GM06990 (cell line): ENCODE measurements at regions not wholly inside any gene's neighbourhood (a gene's known extent, or its start where the extent isn't known, plus 50 kb on each side); places are given as distances from the start of the nearest gene placed in this dataset.
"Not testable (repeated sequence)": the region's sequence is repeated elsewhere in the genome, so short reads cannot be mapped to it uniquely, and the experiment has no call there.

Source experiments
- DNase-seq: peaks from one replicate; pipeline ENCODE4 v3.0.0-alpha.2; 2011; ENCODE audit not compliant: insufficient read length; ENCODE audit errors: extremely low read depth
- H3K27me3 ChIP-seq: replicated peaks from 2 replicates; pipeline ENCODE4 v1.6.0; 2011; ENCODE audit warnings: low read length; ENCODE audit not compliant: control insufficient read depth, insufficient read depth
- H3K36me3 ChIP-seq: 2 replicates; pipeline ENCODE4 v1.5.1; 2011; ENCODE audit warnings: low read length; ENCODE audit not compliant: control insufficient read depth, insufficient read depth
- H3K4me3 ChIP-seq: replicated peaks from 2 replicates; pipeline ENCODE4 v1.5.1; 2011; ENCODE audit warnings: low read depth, mild to moderate bottlenecking, control low read depth, low read length
- TF ChIP-seq, protein P1 (sequence below): IDR thresholded peaks from 2 replicates; pipeline ENCODE4 v1.5.1; 2011; ENCODE audit warnings: low read length, control low read depth, mild to moderate bottlenecking, inconsistent platforms; ENCODE audit not compliant: insufficient read depth, poor library complexity, severe bottlenecking

DNA sequence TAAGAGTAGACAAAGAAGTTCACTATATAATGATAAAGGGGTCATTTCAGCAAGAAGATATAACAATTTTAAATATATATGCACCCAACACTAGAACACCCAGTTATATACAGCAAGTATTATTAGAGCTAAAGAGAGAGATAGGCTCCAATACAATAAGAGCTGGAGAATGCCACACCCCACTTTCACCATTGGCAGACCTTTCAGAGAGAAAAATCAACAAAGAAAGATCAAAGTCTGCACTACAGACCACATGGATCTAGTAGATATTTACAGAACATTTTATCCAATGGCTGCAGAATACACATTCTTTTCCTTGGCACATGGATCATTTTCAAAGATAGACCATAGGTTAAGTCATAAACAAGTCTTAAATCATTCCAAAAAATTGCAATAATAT, 479.7 kb upstream of the DIAPH2 start:
- Histone ChIP-seq H3K4me3 (no peak overlapping the region), H3K36me3 (no peaks in the 10 kb centered on the region), H3K27me3 (no peaks in the 10 kb centered on the region)
- DNase-seq, result no peak
- TF ChIP-seq, protein P1, sequence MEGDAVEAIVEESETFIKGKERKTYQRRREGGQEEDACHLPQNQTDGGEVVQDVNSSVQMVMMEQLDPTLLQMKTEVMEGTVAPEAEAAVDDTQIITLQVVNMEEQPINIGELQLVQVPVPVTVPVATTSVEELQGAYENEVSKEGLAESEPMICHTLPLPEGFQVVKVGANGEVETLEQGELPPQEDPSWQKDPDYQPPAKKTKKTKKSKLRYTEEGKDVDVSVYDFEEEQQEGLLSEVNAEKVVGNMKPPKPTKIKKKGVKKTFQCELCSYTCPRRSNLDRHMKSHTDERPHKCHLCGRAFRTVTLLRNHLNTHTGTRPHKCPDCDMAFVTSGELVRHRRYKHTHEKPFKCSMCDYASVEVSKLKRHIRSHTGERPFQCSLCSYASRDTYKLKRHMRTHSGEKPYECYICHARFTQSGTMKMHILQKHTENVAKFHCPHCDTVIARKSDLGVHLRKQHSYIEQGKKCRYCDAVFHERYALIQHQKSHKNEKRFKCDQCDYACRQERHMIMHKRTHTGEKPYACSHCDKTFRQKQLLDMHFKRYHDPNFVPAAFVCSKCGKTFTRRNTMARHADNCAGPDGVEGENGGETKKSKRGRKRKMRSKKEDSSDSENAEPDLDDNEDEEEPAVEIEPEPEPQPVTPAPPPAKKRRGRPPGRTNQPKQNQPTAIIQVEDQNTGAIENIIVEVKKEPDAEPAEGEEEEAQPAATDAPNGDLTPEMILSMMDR, result no peak

DNA sequence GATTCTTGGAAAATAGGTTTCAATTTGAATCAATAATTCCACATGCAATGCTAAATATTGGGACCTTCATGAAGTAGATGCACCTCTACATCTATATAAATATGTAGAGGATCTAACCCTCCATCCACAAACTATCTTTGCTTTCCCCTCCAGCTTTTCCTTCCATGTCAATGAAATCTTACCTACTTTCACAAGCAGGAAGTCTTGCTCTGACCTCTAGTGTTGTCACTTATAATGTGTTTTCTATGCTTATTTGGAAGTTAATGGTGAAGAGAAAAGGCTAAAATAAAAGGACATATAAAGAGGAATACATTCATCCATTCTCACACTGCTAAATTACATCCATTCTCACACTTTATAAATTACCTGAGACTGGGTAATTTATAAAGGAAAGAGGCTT, 472.7 kb upstream of the DIAPH2 start:
- Histone ChIP-seq H3K36me3 (no peaks in the 10 kb centered on the region), H3K27me3 (no peaks in the 10 kb centered on the region), H3K4me3 (no peak overlapping the region)
- no peak for DNase-seq
- TF ChIP-seq, protein P1, result no peak

DNA sequence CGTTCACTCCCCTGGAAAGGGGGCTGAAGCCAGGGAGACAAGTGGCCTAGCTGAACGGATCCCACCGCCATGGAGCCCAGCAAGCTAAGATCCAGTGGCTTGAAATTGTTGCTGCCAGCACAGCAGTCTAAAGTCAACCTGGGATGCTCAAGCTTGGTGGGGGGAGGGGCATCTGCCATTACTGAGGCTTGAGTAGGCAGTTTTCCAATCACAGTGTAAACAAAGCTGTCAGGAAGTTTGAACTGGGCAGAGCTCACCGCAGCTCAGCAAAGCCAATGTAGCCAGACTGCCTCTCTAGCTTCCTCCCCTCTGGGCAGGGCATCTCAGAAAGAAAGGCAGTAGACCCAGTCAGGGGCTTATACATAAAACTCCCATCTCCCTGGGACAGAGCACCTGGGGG, 470.0 kb upstream of the DIAPH2 start:
- H3K27me3 ChIP-seq, H3K4me3 ChIP-seq, DNase-seq, H3K36me3 ChIP-seq: not testable (repeated sequence)

DNA sequence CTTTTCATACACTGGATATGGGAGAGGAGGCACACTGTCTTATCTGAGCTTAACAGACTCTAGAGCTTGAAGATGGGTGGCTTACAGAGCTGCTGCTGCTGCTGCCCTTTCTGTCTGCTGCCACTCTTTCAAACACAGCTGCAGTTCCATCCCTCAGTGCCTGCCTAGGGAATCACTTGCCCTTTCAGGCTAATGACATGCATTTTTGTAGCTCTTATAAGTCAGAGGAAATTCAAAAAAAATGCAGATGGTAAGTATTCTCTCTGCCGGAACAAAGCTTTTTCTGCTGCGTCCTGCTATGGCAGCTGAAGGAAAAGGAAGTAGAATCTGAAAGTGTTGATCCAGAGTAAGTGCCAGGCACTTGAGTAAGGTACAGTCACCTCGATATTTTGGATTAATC, 460.4 kb upstream of the DIAPH2 start:
- Histone ChIP-seq H3K36me3 (no peaks in the 10 kb centered on the region), H3K4me3 (no peak overlapping the region), H3K27me3 (no peaks in the 10 kb centered on the region)
- TF ChIP-seq, protein P1, result no peak
- DNase-seq, result no peak

DNA sequence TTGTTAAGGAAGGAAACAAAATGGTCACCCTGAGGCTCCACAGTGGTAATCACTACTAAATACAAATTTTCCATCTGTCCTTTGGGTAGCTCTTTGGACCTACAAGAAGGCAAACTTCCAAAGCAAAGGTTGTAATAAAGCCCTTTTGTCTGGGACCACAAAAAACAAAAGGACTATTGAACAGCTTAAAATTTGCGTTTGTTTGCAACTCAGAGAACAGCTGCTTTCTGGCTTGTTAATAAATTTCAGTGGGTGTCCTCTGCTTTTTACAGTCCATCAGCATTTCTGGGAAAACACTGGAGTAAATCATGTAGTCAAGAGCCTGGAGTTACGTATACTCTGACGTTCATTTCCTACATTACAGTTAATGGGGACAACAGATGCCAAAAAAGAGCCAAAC, 439.7 kb upstream of the DIAPH2 start:
- no peaks in the 10 kb centered on the region for H3K36me3 ChIP-seq
- no peak for DNase-seq
- H3K4me3 ChIP-seq, result no peak overlapping the region
- TF ChIP-seq, protein P1, result no peak
- H3K27me3 ChIP-seq, result no peaks in the 10 kb centered on the region

DNA sequence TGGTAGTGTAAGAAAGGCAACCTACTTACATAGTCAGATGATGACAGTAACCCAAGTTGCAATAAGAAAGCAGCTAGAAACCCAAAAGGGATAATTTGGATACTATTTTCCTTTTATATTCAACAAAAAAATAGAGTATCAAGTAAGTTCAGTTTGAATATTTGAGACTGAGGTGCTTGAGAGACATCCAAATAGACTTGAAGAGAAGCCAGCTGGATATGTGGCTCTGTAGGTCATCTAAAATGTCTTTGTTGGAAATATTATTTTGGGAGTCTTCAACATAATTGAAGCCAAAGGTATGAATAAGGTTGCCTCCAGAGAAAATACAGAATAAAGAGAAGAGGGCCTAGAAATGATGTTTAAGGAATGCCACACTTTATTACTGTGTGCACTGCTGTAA, 438.2 kb upstream of the DIAPH2 start:
- DNase-seq, result no peak
- TF ChIP-seq, protein P1, result no peak
- H3K27me3 ChIP-seq, result no peaks in the 10 kb centered on the region

More for the DNA sequence above, 438.2 kb upstream of the DIAPH2 start:
- Histone ChIP-seq H3K4me3 (no peak overlapping the region), H3K36me3 (no peaks in the 10 kb centered on the region)
